BLaER1 (cell line): ENCODE measurements at regions not wholly inside any gene's neighbourhood (a gene's known extent, or its start where the extent isn't known, plus 50 kb on each side); places are given as distances from the start of the nearest gene placed in this dataset.

Experiments used
- H3K27ac ChIP-seq: shearing (Covaris generic); formaldehyde crosslinking; 2 replicates; pipeline ENCODE4 v1.8.1; 2022
- H3K27me3 ChIP-seq: shearing (Covaris generic); formaldehyde crosslinking; 2 replicates; pipeline ENCODE4 v1.8.1; 2022
- H3K36me3 ChIP-seq: shearing (Covaris generic); formaldehyde crosslinking; 2 replicates; pipeline ENCODE4 v1.8.1; 2022
- H3K4me1 ChIP-seq: shearing (Covaris generic); formaldehyde crosslinking; 2 replicates; pipeline ENCODE4 v1.8.1; 2022
- H3K4me2 ChIP-seq: shearing (Covaris generic); formaldehyde crosslinking; 2 replicates; pipeline ENCODE4 v1.8.1; 2022
- H3K4me3 ChIP-seq: shearing (Covaris generic); formaldehyde crosslinking; 2 replicates; pipeline ENCODE4 v1.8.1; 2022
- H3K9ac ChIP-seq: shearing (Covaris generic); formaldehyde crosslinking; 2 replicates; pipeline ENCODE4 v1.8.1; 2022
- H3K9me3 ChIP-seq: shearing (Covaris generic); formaldehyde crosslinking; 2 replicates; pipeline ENCODE4 v1.8.1; 2022
- H4K20me1 ChIP-seq: shearing (Covaris generic); formaldehyde crosslinking; 2 replicates; pipeline ENCODE4 v1.8.1; 2022
- Cebpa-rat ChIP-seq: shearing (Covaris generic); IDR thresholded peaks from 2 replicates; pipeline ENCODE4 v1.8.1; 2022

DNA sequence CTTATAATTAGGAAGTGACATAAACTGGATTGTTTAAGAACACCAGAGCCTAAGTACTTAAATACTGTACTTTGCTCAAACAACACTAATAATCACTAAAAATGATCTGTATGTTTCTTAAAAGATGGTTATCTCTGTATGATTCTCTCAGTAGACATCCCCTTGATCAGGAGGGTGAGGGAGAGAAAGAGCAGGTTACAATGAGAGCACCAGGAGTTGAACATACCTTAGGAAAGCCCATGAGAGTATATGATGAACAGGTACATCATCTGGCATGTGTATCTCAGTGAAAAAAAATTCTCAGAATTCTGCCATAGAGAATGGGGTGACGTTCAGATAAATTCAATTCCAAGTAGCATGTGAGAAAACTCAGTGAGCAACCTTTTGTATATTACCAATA, 59.9 kb upstream of the IL2 start:
- Histone ChIP-seq H3K4me1 (no peaks in the 10 kb centered on the region), H3K4me3 (no peak overlapping the region), H3K36me3 (no peaks in the 10 kb centered on the region), H3K27ac (no peak overlapping the region), H3K9ac (no peak overlapping the region), H3K27me3 (no peaks in the 10 kb centered on the region), H3K9me3 (no peaks in the 10 kb centered on the region), H3K4me2 (no peak overlapping the region), H4K20me1 (no peaks in the 10 kb centered on the region)
- no peak for TF ChIP-seq Cebpa-rat

DNA sequence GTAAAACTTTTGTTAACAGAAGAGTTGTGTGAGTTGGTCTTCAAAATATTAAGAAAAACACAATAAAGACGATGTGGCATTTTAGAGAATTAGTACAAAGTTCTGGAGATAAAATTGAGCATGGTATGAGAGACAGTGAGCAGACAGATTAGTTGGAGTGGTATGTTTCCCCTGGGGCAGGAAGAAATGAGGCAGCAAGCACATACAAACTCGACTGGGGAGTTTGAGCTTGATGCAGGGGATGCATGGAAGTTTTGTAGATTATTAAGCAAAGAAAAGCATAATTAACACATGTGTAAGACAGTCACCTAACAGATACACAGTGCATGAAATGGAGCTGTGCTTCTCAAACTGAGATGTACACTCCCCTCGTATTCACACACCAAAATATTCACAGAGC, 58.1 kb upstream of the IL2 start:
- no peak overlapping the region for H3K4me3 ChIP-seq
- H3K9ac ChIP-seq, result no peak overlapping the region
- no peaks in the 10 kb centered on the region for H3K4me1 ChIP-seq
- TF ChIP-seq Cebpa-rat, result no peak
- H3K36me3 ChIP-seq, result no peaks in the 10 kb centered on the region
- no peak overlapping the region for H3K4me2 ChIP-seq
- H3K27me3 ChIP-seq, result no peaks in the 10 kb centered on the region
- no peak overlapping the region for H3K27ac ChIP-seq
- no peaks in the 10 kb centered on the region for H3K9me3 ChIP-seq
- no peaks in the 10 kb centered on the region for H4K20me1 ChIP-seq

DNA sequence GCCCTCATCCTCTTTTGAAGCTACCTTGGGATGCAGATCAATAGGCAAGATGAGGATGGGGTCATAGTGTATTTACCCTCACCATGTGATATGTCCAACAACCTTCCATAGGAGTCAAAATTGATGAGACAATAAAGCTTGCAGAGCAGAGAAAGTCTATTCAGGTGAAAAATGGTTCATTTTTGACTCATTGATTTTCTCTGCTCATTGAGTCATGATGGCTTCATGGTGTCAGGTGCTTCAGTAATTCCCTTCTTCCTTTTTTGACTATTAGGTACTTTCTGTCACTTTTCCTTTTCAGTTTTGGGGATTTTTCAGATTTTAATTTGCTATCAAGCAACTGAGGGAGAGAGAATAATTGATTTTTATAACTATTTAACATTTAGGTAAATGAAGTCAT, 55.9 kb upstream of the IL2 start:
- Histone ChIP-seq H3K4me2 (no peak overlapping the region), H3K9me3 (no peaks in the 10 kb centered on the region), H3K27ac (no peak overlapping the region), H3K36me3 (no peaks in the 10 kb centered on the region), H3K9ac (no peak overlapping the region), H3K27me3 (no peaks in the 10 kb centered on the region), H3K4me3 (no peak overlapping the region), H4K20me1 (no peaks in the 10 kb centered on the region), H3K4me1 (no peaks in the 10 kb centered on the region)
- no peak for TF ChIP-seq Cebpa-rat

DNA sequence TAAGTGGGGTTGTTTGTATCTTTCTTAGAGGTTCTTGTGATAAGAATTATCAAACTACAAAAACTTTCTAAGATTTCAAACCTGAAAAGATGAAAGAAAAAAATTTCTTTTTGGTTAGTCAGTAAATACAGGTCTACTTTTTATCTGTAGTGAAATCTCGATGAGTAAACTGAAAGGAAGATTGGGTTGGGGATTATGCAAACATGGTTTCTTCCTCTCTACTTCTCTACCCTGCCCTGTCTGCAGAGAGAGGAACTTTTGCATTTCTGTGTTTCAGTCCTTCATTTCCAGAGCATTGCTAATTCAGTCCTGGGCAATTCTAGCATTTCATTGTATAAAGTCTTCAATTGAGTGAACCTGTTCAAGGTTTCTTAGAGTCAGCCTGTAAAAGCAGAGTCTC, 51.6 kb upstream of the IL2 start:
- Histone ChIP-seq H3K27me3 (no peaks in the 10 kb centered on the region), H3K9me3 (no peaks in the 10 kb centered on the region), H4K20me1 (no peaks in the 10 kb centered on the region), H3K4me3 (no peak overlapping the region), H3K4me2 (no peak overlapping the region), H3K27ac (no peak overlapping the region), H3K4me1 (no peaks in the 10 kb centered on the region), H3K36me3 (no peaks in the 10 kb centered on the region), H3K9ac (no peak overlapping the region)
- TF ChIP-seq Cebpa-rat, result no peak
